ENCODE measurements at regions not wholly inside any gene's neighbourhood (a gene's known extent, or its start where the extent isn't known, plus 50 kb on each side); places are given as distances from the start of the nearest gene placed in this dataset.

DNA sequence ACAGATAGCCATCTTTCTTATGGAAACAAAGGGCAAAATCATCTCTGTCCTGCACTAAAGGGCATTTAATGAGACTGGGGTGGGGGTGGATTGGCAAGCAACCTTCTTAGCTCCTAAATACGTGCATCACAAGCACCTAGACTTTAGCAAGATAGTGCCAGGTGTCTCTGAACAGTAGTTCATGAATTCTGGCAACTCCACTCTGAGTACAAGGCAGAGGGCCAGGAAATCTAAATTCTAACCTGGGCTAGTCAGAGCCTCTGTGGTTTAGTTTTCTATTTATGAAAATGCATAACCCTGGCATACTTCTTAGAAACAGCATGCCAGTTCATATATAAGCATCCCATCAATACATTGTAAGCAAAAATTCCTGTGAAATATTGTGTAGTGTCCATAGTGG is 788.5 kb downstream of the MCTP2 start:
- ChIA-PET CTCF (no interaction called here), POLR2A (no interaction called here)
- no peaks in the 10 kb centered on the region for H3F3A ChIP-seq (replicated peaks; ENCODE audit: insufficient read depth)

GRCh38 chr15:95021816-95022215 is 790.5 kb downstream of the MCTP2 start:
- no peak overlapping the region for H3K9ac ChIP-seq
- H3K36me3 ChIP-seq (replicated peaks in 1 of 2; ENCODE audit: control insufficient read depth in 1 of 2, insufficient read depth in 2 of 2, low read length in 1 of 2) = no peaks in the 10 kb centered on the region
- no peak overlapping the region for H2AFZ ChIP-seq (ENCODE audit: low read depth)
- H3K4me1 ChIP-seq (ENCODE audit: control insufficient read depth in 1 of 2, insufficient read depth in 2 of 2, low read depth in 1 of 2, low read length in 1 of 2) = no peaks in the 10 kb centered on the region
- ChIA-PET POLR2A (no interaction called here), CTCF (interaction anchor here (0.7 kb wide), 1 partner anchor 239 kb away, joined by 3 read pairs; no protein-coding TSS in a partner anchor)
- H3K4me3 ChIP-seq (ENCODE audit: low read depth in 2 of 2, low read length in 1 of 2) = no peak overlapping the region
- no peaks in the 10 kb centered on the region for H3K9me2 ChIP-seq
- H3F3A ChIP-seq (replicated peaks; ENCODE audit: insufficient read depth) = no peaks in the 10 kb centered on the region
- H3K27me3 ChIP-seq (ENCODE audit: insufficient read depth) = no peaks in the 10 kb centered on the region
- H3K4me2 ChIP-seq = no peak overlapping the region
- TF ChIP-seq, protein P1, sequence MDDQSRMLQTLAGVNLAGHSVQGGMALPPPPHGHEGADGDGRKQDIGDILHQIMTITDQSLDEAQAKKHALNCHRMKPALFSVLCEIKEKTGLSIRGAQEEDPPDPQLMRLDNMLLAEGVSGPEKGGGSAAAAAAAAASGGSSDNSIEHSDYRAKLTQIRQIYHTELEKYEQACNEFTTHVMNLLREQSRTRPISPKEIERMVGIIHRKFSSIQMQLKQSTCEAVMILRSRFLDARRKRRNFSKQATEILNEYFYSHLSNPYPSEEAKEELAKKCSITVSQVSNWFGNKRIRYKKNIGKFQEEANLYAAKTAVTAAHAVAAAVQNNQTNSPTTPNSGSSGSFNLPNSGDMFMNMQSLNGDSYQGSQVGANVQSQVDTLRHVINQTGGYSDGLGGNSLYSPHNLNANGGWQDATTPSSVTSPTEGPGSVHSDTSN (IDR thresholded peaks at IDR 0.05) = no peak
- TF ChIP-seq EP300 (IDR thresholded peaks at IDR 0.05; ENCODE audit: borderline replicate concordance in 1 of 2, low read depth in 1 of 2, low read length in 1 of 2) = no peak
- no peak for TF ChIP-seq FOXJ3 (CRISPR knock-in tag; IDR thresholded peaks at IDR 0.05)
- no peak for TF ChIP-seq MEF2A (IDR thresholded peaks at IDR 0.05; ENCODE audit: borderline replicate concordance, low read depth)
- no peak for TF ChIP-seq RXRA (IDR thresholded peaks at IDR 0.05; ENCODE audit: borderline replicate concordance, low read depth)
- no peak for TF ChIP-seq CHD2 (IDR thresholded peaks at IDR 0.05; ENCODE audit: low read length, partially characterized antibody)
- no peak for TF ChIP-seq SMC3 (IDR thresholded peaks at IDR 0.05; ENCODE audit: low read depth, low read length)
- TF ChIP-seq GATA2 (CRISPR knock-in tag; IDR thresholded peaks at IDR 0.05) = no peak
- no peak for TF ChIP-seq IRF3 (IDR thresholded peaks at IDR 0.05; ENCODE audit: low read depth, low read length)
- no peak for TF ChIP-seq NFIC (IDR thresholded peaks at IDR 0.05; ENCODE audit: borderline replicate concordance)
- no peak for TF ChIP-seq FOXM1 (IDR thresholded peaks at IDR 0.05; ENCODE audit: low read depth)
- no peak for TF ChIP-seq TCF12 (IDR thresholded peaks at IDR 0.05)
- no peak for TF ChIP-seq TEAD4 (IDR thresholded peaks at IDR 0.05; ENCODE audit: borderline replicate concordance, insufficient read depth)
- TF ChIP-seq JUND (IDR thresholded peaks at IDR 0.05) = no peak
- TF ChIP-seq RAD21 (IDR thresholded peaks at IDR 0.05; ENCODE audit: low read length) = no peak
- H4K20me1 ChIP-seq (ENCODE audit: insufficient read depth) = no peaks in the 10 kb centered on the region
- 0 out of 2 replicates have a peak, but pooled peaks cover 5% of the 10 kb centered on the region for H3K9me3 ChIP-seq
- no peaks in the 10 kb centered on the region for H3K79me2 ChIP-seq (ENCODE audit: insufficient read depth)
- no peak overlapping the region for H3K27ac ChIP-seq (ENCODE audit: low read depth in 2 of 2, low read length in 1 of 2)
- 20% methylated on average over 2 of the region's 2 CpGs for WGBS (ENCODE audit: low lambda C conversion rate)
- no peak for DNase-seq

More for the DNA sequence above, 788.5 kb downstream of the MCTP2 start:
- Histone ChIP-seq H3K4me2 (no peak overlapping the region), H3K4me3 (ENCODE audit: low read depth in 2 of 2, low read length in 1 of 2) (no peak overlapping the region), H3K27me3 (ENCODE audit: insufficient read depth) (no peaks in the 10 kb centered on the region), H3K4me1 (ENCODE audit: control insufficient read depth in 1 of 2, insufficient read depth in 2 of 2, low read depth in 1 of 2, low read length in 1 of 2) (no peaks in the 10 kb centered on the region), H4K20me1 (ENCODE audit: insufficient read depth) (no peaks in the 10 kb centered on the region), H3K27ac (ENCODE audit: low read depth in 2 of 2, low read length in 1 of 2) (no peak overlapping the region), H3K36me3 (replicated peaks in 1 of 2; ENCODE audit: control insufficient read depth in 1 of 2, insufficient read depth in 2 of 2, low read length in 1 of 2) (no peaks in the 10 kb centered on the region), H3K79me2 (ENCODE audit: insufficient read depth) (no peaks in the 10 kb centered on the region), H3K9me2 (no peaks in the 10 kb centered on the region), H2AFZ (ENCODE audit: low read depth) (no peak overlapping the region), H3K9ac (no peak overlapping the region), H3K9me3 (no peaks in the 10 kb centered on the region)
- TF ChIP-seq TAF1 (IDR thresholded peaks at IDR 0.05; ENCODE audit: borderline replicate concordance, low read depth, low read length) = no peak
- DNase-seq = no peak
- 0% methylated on average over 1 of the region's 1 CpG for WGBS (ENCODE audit: low lambda C conversion rate)
